NCI-H1694 (cell line): ENCODE measurements at regions not wholly inside any gene's neighbourhood (a gene's known extent, or its start where the extent isn't known, plus 50 kb on each side); places are given as distances from the start of the nearest gene placed in this dataset.
"Not testable (repeated sequence)": the region's sequence is repeated elsewhere in the genome, so short reads cannot be mapped to it uniquely, and the experiment has no call there.

Experiments
- DNase-seq: peaks from one replicate; lab custom pipeline; 2025; lab: John Stamatoyannopoulos, UW

- not testable (repeated sequence) for DNase-seq
Observed at GRCh38 chr4:86527713-86528112, 66.4 kb upstream of the PTPN13 start.

DNA sequence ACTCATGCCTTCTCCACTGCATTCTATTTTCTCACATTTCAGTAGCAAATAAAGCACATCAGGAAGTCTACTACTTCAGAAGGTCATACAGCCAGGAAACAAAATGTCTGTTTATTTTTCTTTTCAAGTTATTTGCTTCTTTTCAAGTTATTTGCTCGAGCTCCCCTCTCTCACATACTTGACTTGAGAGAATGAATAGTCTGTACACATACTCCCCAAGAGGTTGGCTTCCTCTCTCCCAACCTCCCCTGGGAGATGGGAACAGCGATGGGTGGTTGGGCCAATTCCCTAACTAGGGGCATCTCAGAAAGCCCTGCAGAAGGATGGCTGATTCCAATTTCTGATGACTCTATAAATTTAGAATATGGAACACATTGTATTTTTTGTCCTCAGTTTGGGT, 64.7 kb upstream of the PTPN13 start:
- no peak for DNase-seq

GRCh38 chr4:86530183-86530582, 63.9 kb upstream of the PTPN13 start:
- DNase-seq = no peak

GRCh38 chr4:86531440-86531839, 62.7 kb upstream of the PTPN13 start:
- no peak for DNase-seq

DNA sequence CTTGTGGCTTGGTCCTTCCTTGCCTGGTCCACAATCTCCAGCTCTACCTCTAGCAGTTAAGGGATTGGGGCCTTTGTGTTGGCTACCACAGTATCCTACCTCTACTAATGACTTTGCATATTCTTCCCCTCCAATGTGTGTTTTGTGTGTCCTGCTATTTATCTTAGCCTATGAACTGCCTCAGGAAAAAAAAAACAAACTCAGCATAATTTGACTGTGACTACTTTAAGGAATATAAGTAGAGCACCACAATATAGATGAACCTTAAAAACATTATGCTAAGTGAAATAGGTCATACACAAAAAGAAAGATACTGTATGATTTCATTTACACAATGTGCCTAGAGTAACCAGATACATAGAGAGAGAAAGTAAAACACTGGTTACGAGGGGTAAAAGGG, 61.3 kb upstream of the PTPN13 start:
- DNase-seq = no peak

DNA sequence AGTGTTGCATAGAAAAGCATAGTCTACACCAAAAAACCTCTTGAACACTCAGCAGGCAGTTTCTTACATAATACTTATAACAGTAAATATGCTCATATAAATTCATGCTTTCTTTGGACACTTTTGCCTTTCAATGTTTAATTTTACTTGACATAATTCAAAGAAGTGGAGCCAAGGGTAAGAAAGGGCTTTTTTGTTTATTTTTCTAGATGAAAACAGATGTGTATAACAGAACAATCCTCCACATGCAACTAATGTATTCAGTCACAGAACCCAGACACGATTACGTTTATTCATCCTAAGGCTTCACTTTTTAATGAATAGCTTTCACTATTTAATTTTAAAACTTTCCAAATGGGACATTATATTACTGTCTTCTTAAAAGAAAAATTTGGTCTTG, 58.0 kb upstream of the PTPN13 start:
- no peak for DNase-seq

DNA sequence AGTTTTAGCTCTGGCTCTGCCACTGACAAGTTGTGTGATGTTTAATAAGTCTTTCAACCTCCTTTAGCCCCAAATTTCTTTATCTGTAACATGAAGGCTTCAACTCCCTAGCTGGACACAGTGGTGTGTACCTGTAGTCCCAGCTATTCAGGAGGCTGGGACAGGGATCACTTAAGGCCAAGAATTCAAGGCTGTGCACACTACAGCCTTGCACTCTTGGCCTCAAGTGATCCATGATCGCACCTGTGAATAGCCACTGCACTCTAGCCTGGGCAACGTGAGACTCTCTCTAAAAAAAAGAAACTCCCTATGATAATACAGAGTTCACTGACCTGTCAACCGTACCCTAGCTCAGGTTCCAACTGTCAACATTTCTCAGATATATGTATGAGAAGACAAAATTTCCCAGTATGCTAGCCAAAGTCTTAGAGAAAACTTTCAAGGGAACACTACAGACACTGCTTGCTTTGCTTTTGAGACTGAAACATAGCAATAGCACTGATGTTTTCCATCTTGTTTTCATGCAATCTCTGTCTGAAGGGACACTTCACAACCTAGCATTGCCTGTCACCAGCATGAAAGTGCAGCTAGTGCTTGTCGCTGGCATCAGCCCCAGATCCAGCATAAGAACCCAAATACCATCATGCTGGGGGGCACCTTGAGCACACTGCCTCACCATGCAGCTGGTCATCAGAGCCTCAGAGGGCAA, 51.6 kb upstream of the PTPN13 start:
- no peak for DNase-seq

DNA sequence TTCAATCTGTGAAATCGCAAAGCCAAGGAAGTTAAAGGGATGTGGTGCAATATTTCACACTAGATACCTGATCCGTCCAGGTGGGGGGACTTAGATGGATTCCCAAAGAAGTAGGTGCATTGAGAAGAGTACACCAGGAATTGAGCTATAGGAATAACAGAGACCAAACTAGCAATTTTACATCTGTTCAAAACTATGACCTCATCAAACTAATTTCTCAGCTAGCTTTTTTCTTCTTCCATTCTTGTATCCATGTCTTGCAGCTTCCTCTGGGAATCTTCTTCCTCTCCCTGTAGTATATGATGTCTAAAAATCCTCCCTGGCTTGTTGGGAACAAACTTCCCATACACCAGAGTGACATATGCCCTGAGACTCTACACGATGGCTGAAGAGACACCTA, 51.0 kb upstream of the PTPN13 start:
- DNase-seq = no peak

- no peak for DNase-seq
Observed at GRCh38 chr4:86543560-86544309, 50.4 kb upstream of the PTPN13 start.

GRCh38 chr4:86544310-86544966, 49.7 kb upstream of the PTPN13 start:
- no peak for DNase-seq
